Spleen (tissue), 7 donors: ENCODE measurements at regions not wholly inside any gene's neighbourhood (a gene's known extent, or its start where the extent isn't known, plus 50 kb on each side); places are given as distances from the start of the nearest gene placed in this dataset.

ENCODE experiments used
- POLR2A ChIP-seq, 3 donors: fragments of 450-650 bp; IDR thresholded peaks; one replicate each; pipeline ENCODE4 v1.5.1; 2017; ENCODE audit warnings: antibody characterized with exemption in 3 of 3, mild to moderate bottlenecking in 1 of 3
- POLR2AphosphoS5 ChIP-seq, 3 donors: sonication (generic); formaldehyde crosslinking; IDR thresholded peaks; one replicate each; pipeline ENCODE4 v1.5.1; 2017; ENCODE audit warnings: antibody characterized with exemption in 3 of 3
- TF ChIP-seq, protein P1 (sequence below), 11 experiments: fragments of 200-600 bp in 7 of 11; fragments of 450-650 bp in 4 of 11; sonication (generic) in 4 of 11; IDR thresholded peaks in 8 of 11; conservative IDR thresholded peaks in 3 of 11; 1 replicate in 7 of 11; 2 replicates in 4 of 11; pipeline versions ENCODE4 v1.4.0 to v1.8.0; 2016 to 2021; ENCODE audit warnings: antibody characterized with exemption in 11 of 11, inconsistent platforms in 4 of 11, mild to moderate bottlenecking in 1 of 11
- donor health status: DM: no; HTN: no; CAD: no; lungs with moderate emphysema.
- donor health status: DM: no; HTN: no; CAD: no.
- donor health status: DM: no; HTN: no; CAD: no.

DNA sequence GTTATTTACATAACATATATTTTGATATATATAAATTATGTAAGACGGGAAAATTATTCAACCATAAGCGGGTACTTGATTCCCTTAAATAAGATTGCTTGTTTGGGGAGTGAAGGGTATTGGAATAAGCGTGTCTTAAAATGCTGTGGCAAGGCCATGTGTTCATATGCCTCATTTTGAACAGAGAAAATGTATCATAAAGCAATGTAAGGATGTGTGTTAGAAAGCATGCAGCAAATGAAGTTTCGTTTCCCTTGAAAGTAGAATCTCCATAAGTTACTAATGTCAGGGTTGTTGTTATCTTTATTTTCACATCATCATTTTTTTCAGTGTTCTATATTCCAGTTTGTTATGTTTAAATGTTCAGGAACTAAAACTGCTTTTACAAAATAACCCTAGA, 465.6 kb downstream of the FOXG1 start:
- TF ChIP-seq, protein P1, sequence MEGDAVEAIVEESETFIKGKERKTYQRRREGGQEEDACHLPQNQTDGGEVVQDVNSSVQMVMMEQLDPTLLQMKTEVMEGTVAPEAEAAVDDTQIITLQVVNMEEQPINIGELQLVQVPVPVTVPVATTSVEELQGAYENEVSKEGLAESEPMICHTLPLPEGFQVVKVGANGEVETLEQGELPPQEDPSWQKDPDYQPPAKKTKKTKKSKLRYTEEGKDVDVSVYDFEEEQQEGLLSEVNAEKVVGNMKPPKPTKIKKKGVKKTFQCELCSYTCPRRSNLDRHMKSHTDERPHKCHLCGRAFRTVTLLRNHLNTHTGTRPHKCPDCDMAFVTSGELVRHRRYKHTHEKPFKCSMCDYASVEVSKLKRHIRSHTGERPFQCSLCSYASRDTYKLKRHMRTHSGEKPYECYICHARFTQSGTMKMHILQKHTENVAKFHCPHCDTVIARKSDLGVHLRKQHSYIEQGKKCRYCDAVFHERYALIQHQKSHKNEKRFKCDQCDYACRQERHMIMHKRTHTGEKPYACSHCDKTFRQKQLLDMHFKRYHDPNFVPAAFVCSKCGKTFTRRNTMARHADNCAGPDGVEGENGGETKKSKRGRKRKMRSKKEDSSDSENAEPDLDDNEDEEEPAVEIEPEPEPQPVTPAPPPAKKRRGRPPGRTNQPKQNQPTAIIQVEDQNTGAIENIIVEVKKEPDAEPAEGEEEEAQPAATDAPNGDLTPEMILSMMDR (IDR thresholded peaks at IDR 0.05 in 8 of 11, conservative IDR thresholded peaks at IDR 0.05 in 3 of 11), result no peak
- TF ChIP-seq POLR2AphosphoS5 (IDR thresholded peaks at IDR 0.05) (no peak), POLR2A (IDR thresholded peaks at IDR 0.05) (no peak)
